Endothelial cell of umbilical vein (primary cell): ENCODE measurements at regions not wholly inside any gene's neighbourhood (a gene's known extent, or its start where the extent isn't known, plus 50 kb on each side); places are given as distances from the start of the nearest gene placed in this dataset.
"Not testable (repeated sequence)": the region's sequence is repeated elsewhere in the genome, so short reads cannot be mapped to it uniquely, and the experiment has no call there.

Experiments used
- CTCF ChIP-seq, 2 donors: IDR thresholded peaks; 1 replicate in 1 of 2; 2 replicates in 1 of 2; pipeline ENCODE4 v1.5.1; 2011; ENCODE audit warnings: low read length in 2 of 2, mild to moderate bottlenecking in 2 of 2, moderate library complexity in 2 of 2, control low read depth in 1 of 2, inconsistent platforms in 1 of 2, low read depth in 1 of 2; ENCODE audit not compliant: insufficient read depth in 1 of 2; ENCODE audit errors: extremely low read depth in 1 of 2
- EZH2 ChIP-seq: IDR thresholded peaks from 2 replicates; pipeline ENCODE4 v1.6.1; 2012; ENCODE audit warnings: borderline replicate concordance, low read depth, mild to moderate bottlenecking, moderate library complexity, low read length, inconsistent platforms; ENCODE audit not compliant: severe bottlenecking
- POLR2AphosphoS5 ChIP-seq: IDR thresholded peaks from 2 replicates; pipeline ENCODE4 v1.6.1; 2012; ENCODE audit warnings: low read depth, mild to moderate bottlenecking, control low read depth, low read length, moderate library complexity; ENCODE audit not compliant: insufficient read depth

DNA sequence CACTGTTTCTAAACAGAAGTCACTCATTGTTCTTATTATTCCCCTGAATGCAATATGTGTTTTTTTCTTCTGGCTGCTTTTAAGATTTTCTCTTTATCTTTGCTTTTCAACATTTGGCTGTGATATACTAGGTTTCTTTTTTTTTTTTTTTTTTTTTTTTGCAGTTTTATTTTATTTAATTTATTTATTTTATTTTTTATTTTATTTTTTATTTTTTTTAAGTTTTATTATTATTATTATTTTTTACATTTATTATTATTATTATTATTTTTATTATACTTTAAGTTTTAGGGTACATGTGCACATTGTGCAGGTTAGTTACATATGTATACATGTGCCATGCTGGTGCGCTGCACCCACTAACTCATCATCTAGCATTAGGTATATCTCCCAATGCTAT lies 221.9 kb downstream of the UTP18 start:
- not testable (repeated sequence) for TF ChIP-seq POLR2AphosphoS5; EZH2; CTCF (IDR thresholded peaks at IDR 0.05; ENCODE audit: extremely low read depth in 1 of 2, insufficient read depth in 1 of 2, low read depth in 1 of 2, low read length in 2 of 2)
